Brain microvascular endothelial cell (primary cell): ENCODE measurements at regions not wholly inside any gene's neighbourhood (a gene's known extent, or its start where the extent isn't known, plus 50 kb on each side); places are given as distances from the start of the nearest gene placed in this dataset.
A peak's percentile ranks its signal among the peaks of the same experiment; 100 is the strongest.

Source experiments
- DNase-seq: peaks from one replicate; pipeline ENCODE4 v3.0.0-alpha.2; 2020
- H3K27ac ChIP-seq: fragments of 250-450 bp; sonication (Bioruptor Pico); 2 replicates; pipeline ENCODE4 v1.5.1; 2020; ENCODE audit warnings: mild to moderate bottlenecking, moderate library complexity
- H3K27me3 ChIP-seq: fragments of 250-450 bp; sonication (Bioruptor Pico); replicated peaks from 2 replicates; pipeline ENCODE4 v1.5.1; 2020; ENCODE audit warnings: mild to moderate bottlenecking
- H3K36me3 ChIP-seq: fragments of 250-450 bp; sonication (Bioruptor Pico); replicated peaks from 2 replicates; pipeline ENCODE4 v1.5.1; 2020; ENCODE audit warnings: mild to moderate bottlenecking
- H3K4me3 ChIP-seq: 2 replicates; pipeline ENCODE4 v1.5.1; 2011; ENCODE audit warnings: low read depth, mild to moderate bottlenecking, control low read depth, low read length, moderate library complexity
- in situ Hi-C: cut with HindIII; loops from 2 replicates; pipeline ENCODE4 v1.10.0; 2017; ENCODE audit warnings: low sequenced_read_pairs, low pct_ligation_motif_present
- TF ChIP-seq, protein P1 (sequence below): IDR thresholded peaks from 2 replicates; pipeline ENCODE4 v1.5.1; 2011; ENCODE audit warnings: low read depth, mild to moderate bottlenecking, moderate library complexity, low read length, control low read depth, inconsistent platforms; ENCODE audit errors: missing control alignments

- H3K27me3 ChIP-seq = no peaks in the 10 kb centered on the region
- H3K4me3 ChIP-seq = no peak overlapping the region
- H3K36me3 ChIP-seq = no peaks in the 10 kb centered on the region
- no peak overlapping the region for H3K27ac ChIP-seq
- TF ChIP-seq, protein P1, sequence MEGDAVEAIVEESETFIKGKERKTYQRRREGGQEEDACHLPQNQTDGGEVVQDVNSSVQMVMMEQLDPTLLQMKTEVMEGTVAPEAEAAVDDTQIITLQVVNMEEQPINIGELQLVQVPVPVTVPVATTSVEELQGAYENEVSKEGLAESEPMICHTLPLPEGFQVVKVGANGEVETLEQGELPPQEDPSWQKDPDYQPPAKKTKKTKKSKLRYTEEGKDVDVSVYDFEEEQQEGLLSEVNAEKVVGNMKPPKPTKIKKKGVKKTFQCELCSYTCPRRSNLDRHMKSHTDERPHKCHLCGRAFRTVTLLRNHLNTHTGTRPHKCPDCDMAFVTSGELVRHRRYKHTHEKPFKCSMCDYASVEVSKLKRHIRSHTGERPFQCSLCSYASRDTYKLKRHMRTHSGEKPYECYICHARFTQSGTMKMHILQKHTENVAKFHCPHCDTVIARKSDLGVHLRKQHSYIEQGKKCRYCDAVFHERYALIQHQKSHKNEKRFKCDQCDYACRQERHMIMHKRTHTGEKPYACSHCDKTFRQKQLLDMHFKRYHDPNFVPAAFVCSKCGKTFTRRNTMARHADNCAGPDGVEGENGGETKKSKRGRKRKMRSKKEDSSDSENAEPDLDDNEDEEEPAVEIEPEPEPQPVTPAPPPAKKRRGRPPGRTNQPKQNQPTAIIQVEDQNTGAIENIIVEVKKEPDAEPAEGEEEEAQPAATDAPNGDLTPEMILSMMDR = no peak
- in situ Hi-C loops = loop anchor here (25.0 kb wide), 2 partner anchors 185 to 510 kb away; partner anchors contain the start of gene IL6
- DNase-seq = no peak
These were observed 52.0 kb upstream of the STEAP1B start for GRCh38 chr7:22551768-22552513.

DNA sequence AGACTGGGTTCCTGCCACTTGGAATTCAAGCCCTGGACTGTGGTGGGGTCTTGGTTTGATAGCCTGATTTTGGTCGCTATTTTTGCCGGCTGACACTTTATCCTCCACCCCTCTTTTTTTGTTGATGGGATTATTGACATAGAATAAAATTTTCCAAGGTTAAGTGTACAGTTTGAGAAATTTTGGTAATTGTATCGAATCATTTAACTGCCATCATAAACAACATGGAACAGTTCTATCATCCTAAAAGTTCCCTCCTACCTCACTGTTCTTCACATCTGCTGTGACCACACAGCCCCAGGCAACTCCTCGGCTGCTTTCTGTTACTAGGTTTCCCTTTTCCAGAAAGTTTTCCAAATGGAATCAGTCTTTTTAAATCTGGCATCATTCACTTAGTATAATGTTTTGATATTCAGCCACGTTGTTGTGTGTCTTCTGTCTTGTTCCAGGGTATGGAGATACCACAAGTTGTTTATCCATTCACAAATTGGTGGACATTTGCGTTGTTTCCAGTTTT lies 50.6 kb upstream of the STEAP1B start:
- in situ Hi-C loops = loop anchor here (25.0 kb wide), 2 partner anchors 187 to 512 kb away; partner anchors contain the start of gene IL6
- TF ChIP-seq, protein P1 = no peak
- Histone ChIP-seq H3K27me3 (no peaks in the 10 kb centered on the region), H3K27ac (no peak overlapping the region), H3K36me3 (no peaks in the 10 kb centered on the region), H3K4me3 (peak overlapping the region; percentile 64)
- no peak for DNase-seq

GRCh38 chr7:22549667-22550513 lies 49.9 kb upstream of the STEAP1B start:
- H3K27ac ChIP-seq = no peak overlapping the region
- peak overlapping the region; percentile 64 for H3K4me3 ChIP-seq
- TF ChIP-seq, protein P1 = peak; percentile 81
- no peaks in the 10 kb centered on the region for H3K36me3 ChIP-seq
- H3K27me3 ChIP-seq = no peaks in the 10 kb centered on the region
- in situ Hi-C loops = loop anchor here (25.0 kb wide), 2 partner anchors 187 to 512 kb away; partner anchors contain the start of gene IL6
- peak; percentile 19 for DNase-seq
